ENCODE measurements at regions not wholly inside any gene's neighbourhood (a gene's known extent, or its start where the extent isn't known, plus 50 kb on each side); places are given as distances from the start of the nearest gene placed in this dataset.

DNA sequence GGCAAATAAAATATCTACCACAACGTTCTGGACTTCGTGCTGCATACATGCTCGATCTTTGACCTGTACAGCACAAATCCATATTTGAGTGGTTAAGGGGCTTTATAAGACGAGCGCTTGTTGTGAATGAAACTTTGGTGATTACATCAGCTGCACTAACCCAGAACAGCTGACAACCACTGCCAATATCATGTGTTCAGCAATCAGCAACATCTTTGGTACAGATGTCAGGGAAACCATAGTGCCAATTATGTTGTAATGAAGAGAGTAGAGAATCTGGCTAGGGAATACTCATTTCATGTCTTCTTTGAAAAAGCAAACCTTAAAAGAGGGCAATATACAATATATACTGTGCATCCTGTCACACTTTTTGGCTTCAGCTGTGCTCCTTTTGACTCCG, 188.6 kb upstream of the NT5E start:
- intact Hi-C loops (cut with DNase I), result no loop called here
- TF ChIP-seq CTCF (IDR thresholded peaks at IDR 0.05) (no peak), POLR2A (IDR thresholded peaks at IDR 0.05) (no peak)
- H3K27ac ChIP-seq, result no peak overlapping the region
- no peak for ATAC-seq
- H3K27me3 ChIP-seq, result no peaks in the 10 kb centered on the region
- WGBS, 2 donors, result 60 to 63% methylated on average over 6 of the region's 6 CpGs
- no peaks in the 10 kb centered on the region for H3K36me3 ChIP-seq (replicated peaks in 1 of 2; ENCODE audit: insufficient read depth in 1 of 2, low read depth in 2 of 2)
- no peaks in the 10 kb centered on the region for H3K9me3 ChIP-seq
- no peaks in the 10 kb centered on the region for H3K4me1 ChIP-seq
- H3K4me3 ChIP-seq, result no peak overlapping the region
- DNase-seq, result no peak

DNA sequence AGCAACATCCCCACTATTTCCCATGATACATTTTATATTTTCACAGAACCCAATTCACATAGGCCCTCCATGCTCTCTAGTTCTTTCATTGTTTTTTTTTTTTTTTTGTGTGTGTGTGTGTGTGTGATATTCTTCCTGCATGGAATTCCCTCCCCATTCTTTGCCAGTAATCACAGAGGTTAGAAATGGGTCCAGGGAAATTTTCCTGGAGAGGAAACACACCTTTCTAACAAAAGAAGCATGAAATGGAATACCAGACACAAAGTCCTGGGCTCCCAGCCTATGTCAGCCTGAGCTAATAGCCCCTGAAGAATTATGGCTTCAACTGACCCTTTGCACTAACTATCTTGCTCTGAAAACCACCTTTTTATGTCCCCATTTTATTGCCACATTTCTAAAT, 194.2 kb upstream of the NT5E start:
- TF ChIP-seq CTCF (IDR thresholded peaks at IDR 0.05) (no peak), POLR2A (IDR thresholded peaks at IDR 0.05) (no peak)
- Histone ChIP-seq H3K9me3 (no peaks in the 10 kb centered on the region), H3K4me3 (no peak overlapping the region), H3K4me1 (no peaks in the 10 kb centered on the region), H3K27ac (no peak overlapping the region), H3K36me3 (replicated peaks in 1 of 2; ENCODE audit: insufficient read depth in 1 of 2, low read depth in 2 of 2) (no peaks in the 10 kb centered on the region), H3K27me3 (no peaks in the 10 kb centered on the region)
- ATAC-seq, result no peak
- no peak for DNase-seq
- intact Hi-C loops (cut with DNase I), result no loop called here

GRCh38 chr6:85252552-85252951, 197.3 kb upstream of the NT5E start:
- no peak for TF ChIP-seq POLR2A (IDR thresholded peaks at IDR 0.05)
- TF ChIP-seq CTCF (IDR thresholded peaks at IDR 0.05), result no peak
- DNase-seq (no peak), ATAC-seq (no peak)
- Histone ChIP-seq H3K36me3 (replicated peaks in 1 of 2; ENCODE audit: insufficient read depth in 1 of 2, low read depth in 2 of 2) (no peaks in the 10 kb centered on the region), H3K27ac (no peak overlapping the region), H3K9me3 (no peaks in the 10 kb centered on the region), H3K4me3 (no peak overlapping the region), H3K4me1 (no peaks in the 10 kb centered on the region), H3K27me3 (no peaks in the 10 kb centered on the region)
- intact Hi-C loops (cut with DNase I), result no loop called here
- 45 to 52% methylated on average over 2 of the region's 2 CpGs for WGBS, 2 donors

DNA sequence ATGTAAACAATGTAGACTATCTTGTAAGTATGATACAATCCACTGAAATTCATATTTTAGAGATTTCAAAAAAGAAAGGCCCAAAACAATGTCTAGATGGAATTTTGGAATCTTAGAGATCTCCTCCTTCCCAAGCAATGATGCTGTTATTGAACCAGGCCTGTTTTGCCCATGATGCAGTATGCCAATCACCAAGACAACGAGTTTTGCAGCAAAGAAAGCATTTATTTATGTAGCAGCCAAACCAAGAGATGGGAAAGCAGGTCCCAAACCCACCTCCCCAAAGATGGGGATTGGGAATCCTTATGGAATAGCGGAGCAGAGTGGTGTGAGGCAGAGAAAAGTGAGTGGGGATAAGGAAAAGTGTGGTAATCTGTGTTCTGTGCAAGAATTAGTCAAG, 197.8 kb upstream of the NT5E start:
- 32 to 38% methylated on average over 2 of the region's 2 CpGs for WGBS, 2 donors
- no peaks in the 10 kb centered on the region for H3K27me3 ChIP-seq
- H3K27ac ChIP-seq, result no peak overlapping the region
- no peaks in the 10 kb centered on the region for H3K36me3 ChIP-seq (replicated peaks in 1 of 2; ENCODE audit: insufficient read depth in 1 of 2, low read depth in 2 of 2)
- no peak overlapping the region for H3K4me3 ChIP-seq
- no peaks in the 10 kb centered on the region for H3K4me1 ChIP-seq
- DNase-seq (no peak), ATAC-seq (no peak)
- intact Hi-C loops (cut with DNase I), result no loop called here
- TF ChIP-seq POLR2A (IDR thresholded peaks at IDR 0.05) (no peak), CTCF (IDR thresholded peaks at IDR 0.05) (no peak)
- no peaks in the 10 kb centered on the region for H3K9me3 ChIP-seq

- no peak for TF ChIP-seq CTCF (IDR thresholded peaks at IDR 0.05)
- TF ChIP-seq POLR2A (IDR thresholded peaks at IDR 0.05), result no peak
- DNase-seq (no peak), ATAC-seq (no peak)
- no peaks in the 10 kb centered on the region for H3K9me3 ChIP-seq
- no peak overlapping the region for H3K4me3 ChIP-seq
- no peaks in the 10 kb centered on the region for H3K4me1 ChIP-seq
- H3K36me3 ChIP-seq (replicated peaks in 1 of 2; ENCODE audit: insufficient read depth in 1 of 2, low read depth in 2 of 2), result no peaks in the 10 kb centered on the region
- no peaks in the 10 kb centered on the region for H3K27me3 ChIP-seq
- intact Hi-C loops (cut with DNase I), result no loop called here
- H3K27ac ChIP-seq, result no peak overlapping the region
- 33 to 41% methylated on average over 1 of the region's 1 CpG for WGBS, 2 donors
These were observed 198.6 kb upstream of the NT5E start for GRCh38 chr6:85251300-85251699.
